ENCODE measurements at regions not wholly inside any gene's neighbourhood (a gene's known extent, or its start where the extent isn't known, plus 50 kb on each side); places are given as distances from the start of the nearest gene placed in this dataset.

- TF ChIP-seq ATF2 (CRISPR knock-in tag; IDR thresholded peaks at IDR 0.05; ENCODE audit: borderline replicate concordance, low read depth) (no peak), ZNF425 (CRISPR knock-in tag; conservative IDR thresholded peaks at IDR 0.05) (no peak), GRHL2 (CRISPR knock-in tag; IDR thresholded peaks at IDR 0.05; ENCODE audit: insufficient replicate concordance, severe bottlenecking) (no peak), EMX1 (CRISPR knock-in tag; IDR thresholded peaks at IDR 0.05) (no peak), ATF1 (CRISPR knock-in tag; IDR thresholded peaks at IDR 0.05) (no peak), CREM (CRISPR knock-in tag; IDR thresholded peaks at IDR 0.05) (no peak), E2F4 (CRISPR knock-in tag; IDR thresholded peaks at IDR 0.05; ENCODE audit: borderline replicate concordance, low read depth) (no peak), KAT7 (CRISPR knock-in tag; IDR thresholded peaks at IDR 0.05; ENCODE audit: borderline replicate concordance) (no peak), ZNF512 (CRISPR knock-in tag; IDR thresholded peaks at IDR 0.05; ENCODE audit: borderline replicate concordance) (no peak), NFE2L1 (CRISPR knock-in tag; IDR thresholded peaks at IDR 0.05) (no peak), FOXJ3 (CRISPR knock-in tag; IDR thresholded peaks at IDR 0.05; ENCODE audit: borderline replicate concordance) (no peak)
- TF ChIP-seq, protein P1, sequence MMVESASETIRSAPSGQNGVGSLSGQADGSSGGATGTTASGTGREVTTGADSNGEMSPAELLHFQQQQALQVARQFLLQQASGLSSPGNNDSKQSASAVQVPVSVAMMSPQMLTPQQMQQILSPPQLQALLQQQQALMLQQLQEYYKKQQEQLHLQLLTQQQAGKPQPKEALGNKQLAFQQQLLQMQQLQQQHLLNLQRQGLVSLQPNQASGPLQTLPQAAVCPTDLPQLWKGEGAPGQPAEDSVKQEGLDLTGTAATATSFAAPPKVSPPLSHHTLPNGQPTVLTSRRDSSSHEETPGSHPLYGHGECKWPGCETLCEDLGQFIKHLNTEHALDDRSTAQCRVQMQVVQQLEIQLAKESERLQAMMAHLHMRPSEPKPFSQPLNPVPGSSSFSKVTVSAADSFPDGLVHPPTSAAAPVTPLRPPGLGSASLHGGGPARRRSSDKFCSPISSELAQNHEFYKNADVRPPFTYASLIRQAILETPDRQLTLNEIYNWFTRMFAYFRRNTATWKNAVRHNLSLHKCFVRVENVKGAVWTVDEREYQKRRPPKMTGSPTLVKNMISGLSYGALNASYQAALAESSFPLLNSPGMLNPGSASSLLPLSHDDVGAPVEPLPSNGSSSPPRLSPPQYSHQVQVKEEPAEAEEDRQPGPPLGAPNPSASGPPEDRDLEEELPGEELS (CRISPR knock-in tag; IDR thresholded peaks at IDR 0.05), result no peak
Observed at GRCh38 chr3:74344865-74345440, 269.5 kb downstream of the CNTN3 start (continued).

GRCh38 chr3:74343391-74343790 is 271.1 kb downstream of the CNTN3 start:
- no peak overlapping the region for H3K4me3 Mint-ChIP-seq
- H3K27ac Mint-ChIP-seq, result no peak overlapping the region
- H3K9me3 Mint-ChIP-seq, result no peaks in the 10 kb centered on the region
- no peaks in the 10 kb centered on the region for H3K4me1 Mint-ChIP-seq
- ChIA-PET CTCF (no interaction called here), POLR2A (no interaction called here)
- TF ChIP-seq ATF2 (CRISPR knock-in tag; IDR thresholded peaks at IDR 0.05; ENCODE audit: borderline replicate concordance, low read depth), result no peak
- no peak for TF ChIP-seq ZNF138 (CRISPR knock-in tag; conservative IDR thresholded peaks at IDR 0.05)
- TF ChIP-seq EMX1 (CRISPR knock-in tag; IDR thresholded peaks at IDR 0.05), result no peak
- TF ChIP-seq E2F5 (CRISPR knock-in tag; IDR thresholded peaks at IDR 0.05), result no peak
- TF ChIP-seq IRF2 (CRISPR knock-in tag; IDR thresholded peaks at IDR 0.05; ENCODE audit: borderline replicate concordance, low read depth), result no peak
- TF ChIP-seq ZNF232 (CRISPR knock-in tag; IDR thresholded peaks at IDR 0.05), result no peak
- TF ChIP-seq ZNF512 (CRISPR knock-in tag; IDR thresholded peaks at IDR 0.05; ENCODE audit: borderline replicate concordance), result no peak
- TF ChIP-seq ELF4 (CRISPR knock-in tag; IDR thresholded peaks at IDR 0.05; ENCODE audit: low read depth), result no peak
- no peaks in the 10 kb centered on the region for H3K27me3 Mint-ChIP-seq (ENCODE audit: low read depth)
- no peak for ATAC-seq
- no peak for DNase-seq (ENCODE audit: low spot score)
- no peaks in the 10 kb centered on the region for H3K36me3 Mint-ChIP-seq
